ENCODE measurements at regions not wholly inside any gene's neighbourhood (a gene's known extent, or its start where the extent isn't known, plus 50 kb on each side); places are given as distances from the start of the nearest gene placed in this dataset.

DNA sequence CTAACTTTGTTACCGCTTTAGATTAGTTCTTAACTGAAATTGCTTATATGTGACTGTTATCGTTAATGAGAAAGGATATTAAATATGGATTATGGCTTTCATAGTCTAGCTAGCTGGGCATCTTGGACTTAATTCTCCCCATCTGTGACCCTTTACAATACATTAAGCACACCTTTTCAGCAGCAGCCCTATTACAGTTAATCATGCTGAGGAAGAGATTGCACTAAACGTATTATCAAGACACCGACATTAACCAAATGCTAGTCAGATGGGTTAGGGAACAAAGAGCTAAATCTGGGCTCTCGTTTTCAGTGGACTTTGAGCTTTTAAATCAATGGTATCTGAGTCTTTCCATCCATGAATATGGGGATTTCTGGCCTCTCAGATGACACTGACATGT lies 447.5 kb upstream of the DCN start:
- peaks cover 3% of the 10 kb centered on the region for H3K4me1 Mint-ChIP-seq
- no peak overlapping the region for H3K4me3 Mint-ChIP-seq
- H3K27me3 Mint-ChIP-seq (ENCODE audit: low read depth, poor library complexity): no peaks in the 10 kb centered on the region
- no peak for DNase-seq
- peaks cover 44% of the 10 kb centered on the region for H3K9me3 Mint-ChIP-seq
- H3K27ac Mint-ChIP-seq: no peak overlapping the region
- H3K36me3 Mint-ChIP-seq (ENCODE audit: low read depth): peaks cover 5% of the 10 kb centered on the region
- TF ChIP-seq, protein P1, sequence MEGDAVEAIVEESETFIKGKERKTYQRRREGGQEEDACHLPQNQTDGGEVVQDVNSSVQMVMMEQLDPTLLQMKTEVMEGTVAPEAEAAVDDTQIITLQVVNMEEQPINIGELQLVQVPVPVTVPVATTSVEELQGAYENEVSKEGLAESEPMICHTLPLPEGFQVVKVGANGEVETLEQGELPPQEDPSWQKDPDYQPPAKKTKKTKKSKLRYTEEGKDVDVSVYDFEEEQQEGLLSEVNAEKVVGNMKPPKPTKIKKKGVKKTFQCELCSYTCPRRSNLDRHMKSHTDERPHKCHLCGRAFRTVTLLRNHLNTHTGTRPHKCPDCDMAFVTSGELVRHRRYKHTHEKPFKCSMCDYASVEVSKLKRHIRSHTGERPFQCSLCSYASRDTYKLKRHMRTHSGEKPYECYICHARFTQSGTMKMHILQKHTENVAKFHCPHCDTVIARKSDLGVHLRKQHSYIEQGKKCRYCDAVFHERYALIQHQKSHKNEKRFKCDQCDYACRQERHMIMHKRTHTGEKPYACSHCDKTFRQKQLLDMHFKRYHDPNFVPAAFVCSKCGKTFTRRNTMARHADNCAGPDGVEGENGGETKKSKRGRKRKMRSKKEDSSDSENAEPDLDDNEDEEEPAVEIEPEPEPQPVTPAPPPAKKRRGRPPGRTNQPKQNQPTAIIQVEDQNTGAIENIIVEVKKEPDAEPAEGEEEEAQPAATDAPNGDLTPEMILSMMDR (IDR thresholded peaks at IDR 0.05): no peak

DNA sequence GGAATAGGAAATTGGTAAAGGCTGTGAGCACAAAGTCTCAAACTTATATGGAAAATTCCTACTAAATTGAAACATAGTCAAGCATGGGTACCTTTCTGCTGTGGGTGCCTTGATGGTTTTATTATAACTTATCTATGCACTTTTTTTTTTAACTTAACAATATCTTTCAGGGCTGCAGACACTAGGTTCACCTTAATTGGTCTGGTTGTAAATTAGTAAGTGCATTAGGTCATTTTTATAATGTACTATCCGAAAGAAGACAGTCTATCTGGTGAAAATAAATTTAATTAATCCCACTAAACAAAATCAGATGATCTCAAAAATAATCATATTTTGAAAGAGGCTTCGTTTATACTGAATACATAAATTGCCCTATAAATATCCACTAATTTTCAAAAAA lies 446.8 kb upstream of the DCN start:
- H3K27me3 Mint-ChIP-seq (ENCODE audit: low read depth, poor library complexity): no peaks in the 10 kb centered on the region
- no peak overlapping the region for H3K4me3 Mint-ChIP-seq
- no peak for DNase-seq
- no peak overlapping the region for H3K27ac Mint-ChIP-seq
- TF ChIP-seq, protein P1 (IDR thresholded peaks at IDR 0.05): no peak
- H3K9me3 Mint-ChIP-seq: peaks cover 42% of the 10 kb centered on the region
- H3K4me1 Mint-ChIP-seq: no peaks in the 10 kb centered on the region
- H3K36me3 Mint-ChIP-seq (ENCODE audit: low read depth): no peaks in the 10 kb centered on the region

DNA sequence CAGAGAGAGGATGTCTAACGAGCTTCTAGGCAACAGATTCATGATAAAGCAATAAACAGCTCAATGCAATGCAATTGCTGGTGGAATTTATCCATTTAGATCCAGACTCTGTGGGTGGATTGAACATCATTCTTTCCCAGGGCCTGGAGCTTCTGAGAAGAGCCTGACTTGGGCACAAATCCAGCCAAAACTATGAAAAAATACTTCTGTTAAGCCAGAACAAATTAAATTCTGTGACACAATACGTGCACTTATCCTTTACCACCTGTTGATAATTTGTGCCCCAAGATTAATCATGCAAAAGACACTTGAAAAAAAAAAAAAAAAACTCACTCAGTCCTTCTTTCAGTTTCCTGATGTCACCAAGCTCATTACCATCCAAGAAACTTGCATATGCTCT lies 446.0 kb upstream of the DCN start:
- Mint-ChIP-seq H3K4me1 (no peaks in the 10 kb centered on the region), H3K27ac (no peak overlapping the region), H3K36me3 (ENCODE audit: low read depth) (no peaks in the 10 kb centered on the region), H3K9me3 (peaks cover 40% of the 10 kb centered on the region), H3K27me3 (ENCODE audit: low read depth, poor library complexity) (no peaks in the 10 kb centered on the region), H3K4me3 (no peak overlapping the region)
- TF ChIP-seq, protein P1 (IDR thresholded peaks at IDR 0.05): no peak
- DNase-seq: no peak

DNA sequence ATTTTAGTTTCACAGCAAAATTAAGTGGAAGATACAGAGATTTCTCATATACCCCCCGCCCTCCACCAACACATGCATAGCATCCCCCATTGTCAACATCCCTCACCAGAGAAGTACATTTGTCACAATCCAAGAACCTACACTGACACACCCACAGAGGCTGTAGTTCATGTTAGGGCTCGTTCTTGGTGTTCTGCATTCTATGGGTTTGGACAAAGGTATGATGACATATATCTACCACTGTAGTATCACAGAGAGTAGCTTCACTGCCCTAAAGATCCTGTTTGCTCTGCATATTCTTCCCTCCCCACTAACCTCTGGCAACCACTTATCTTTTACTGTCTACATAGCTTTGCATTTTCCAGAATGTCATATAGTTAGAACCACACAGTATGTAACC lies 444.6 kb upstream of the DCN start:
- Mint-ChIP-seq H3K36me3 (ENCODE audit: low read depth) (no peaks in the 10 kb centered on the region), H3K4me3 (no peak overlapping the region), H3K9me3 (peaks cover 31% of the 10 kb centered on the region), H3K27me3 (ENCODE audit: low read depth, poor library complexity) (no peaks in the 10 kb centered on the region), H3K27ac (no peak overlapping the region), H3K4me1 (peaks cover 11% of the 10 kb centered on the region)
- DNase-seq: no peak
- TF ChIP-seq, protein P1 (IDR thresholded peaks at IDR 0.05): no peak

DNA sequence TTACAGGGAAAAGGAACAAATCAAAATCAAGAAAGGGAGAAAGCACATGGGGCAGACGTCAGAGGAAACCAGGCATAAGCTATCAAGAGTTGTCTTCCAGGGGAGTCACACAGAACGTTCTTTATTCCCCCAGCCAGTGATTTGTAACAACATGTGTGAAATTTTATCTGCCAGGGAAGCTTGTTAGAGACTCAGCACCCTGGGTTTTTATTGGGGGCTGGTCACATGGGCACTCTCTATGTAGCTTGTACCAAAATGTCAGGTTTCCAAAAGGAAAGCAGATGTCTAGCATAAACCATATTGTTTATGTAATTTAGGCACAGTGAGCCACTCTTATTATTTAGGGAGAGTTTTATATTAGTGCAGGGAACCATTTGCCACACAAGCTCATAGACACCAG lies 440.4 kb upstream of the DCN start:
- DNase-seq: no peak
- TF ChIP-seq, protein P1 (IDR thresholded peaks at IDR 0.05): no peak
- H3K4me3 Mint-ChIP-seq: no peak overlapping the region
- H3K36me3 Mint-ChIP-seq (ENCODE audit: low read depth): no peaks in the 10 kb centered on the region
- H3K27me3 Mint-ChIP-seq (ENCODE audit: low read depth, poor library complexity): no peaks in the 10 kb centered on the region
- H3K9me3 Mint-ChIP-seq: peaks cover 28% of the 10 kb centered on the region
- peak overlapping the region; percentile 10 for H3K27ac Mint-ChIP-seq
- peaks cover 23% of the 10 kb centered on the region for H3K4me1 Mint-ChIP-seq

DNA sequence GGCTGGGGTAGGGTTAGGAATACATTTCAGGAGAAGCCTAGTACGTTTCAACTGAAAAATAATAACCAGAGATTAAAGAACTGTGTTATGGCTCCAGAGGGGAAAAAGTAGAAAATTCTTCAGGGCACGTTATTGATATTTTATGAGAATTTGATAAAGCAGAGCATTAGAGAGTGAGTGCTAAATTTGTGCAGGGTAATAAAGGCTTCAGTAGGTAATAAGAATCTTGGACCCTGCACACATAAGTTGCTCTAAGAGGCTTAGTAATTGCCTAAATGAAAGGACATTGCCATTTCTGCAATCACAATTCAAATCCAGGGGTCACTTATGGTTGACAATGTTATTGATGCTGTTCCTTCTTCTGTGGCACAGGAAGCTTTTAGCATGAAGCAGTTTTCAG lies 439.4 kb upstream of the DCN start:
- DNase-seq: no peak
- no peak overlapping the region for H3K4me3 Mint-ChIP-seq
- TF ChIP-seq, protein P1 (IDR thresholded peaks at IDR 0.05): no peak
- no peaks in the 10 kb centered on the region for H3K36me3 Mint-ChIP-seq (ENCODE audit: low read depth)
- H3K27me3 Mint-ChIP-seq (ENCODE audit: low read depth, poor library complexity): no peaks in the 10 kb centered on the region
- H3K4me1 Mint-ChIP-seq: peaks cover 23% of the 10 kb centered on the region
- H3K27ac Mint-ChIP-seq: no peak overlapping the region
- H3K9me3 Mint-ChIP-seq: peaks cover 22% of the 10 kb centered on the region

Data from nephron progenitor cell (in vitro differentiated cells).